Adrenal gland (tissue), 5 donors: ENCODE measurements at regions not wholly inside any gene's neighbourhood (a gene's known extent, or its start where the extent isn't known, plus 50 kb on each side); places are given as distances from the start of the nearest gene placed in this dataset.

Experiments used
- CTCF ChIP-seq, 6 experiments: fragments of 450-650 bp in 4 of 6; fragments of 200-600 bp in 2 of 6; sonication (generic) in 1 of 6; IDR thresholded peaks; 1 replicate in 5 of 6; 2 replicates in 1 of 6; pipeline versions ENCODE4 v1.5.1 to v1.8.0; 2016 to 2021; ENCODE audit warnings: antibody characterized with exemption in 6 of 6, mild to moderate bottlenecking in 2 of 6, moderate library complexity in 1 of 6
- POLR2A ChIP-seq, 2 donors: fragments of 450-650 bp; IDR thresholded peaks; one replicate each; pipeline ENCODE4 v1.6.1; 2017; ENCODE audit warnings: antibody characterized with exemption in 2 of 2, mild to moderate bottlenecking in 2 of 2, moderate library complexity in 1 of 2
- donor health status: DM: no; HTN: no; CAD: no.

DNA sequence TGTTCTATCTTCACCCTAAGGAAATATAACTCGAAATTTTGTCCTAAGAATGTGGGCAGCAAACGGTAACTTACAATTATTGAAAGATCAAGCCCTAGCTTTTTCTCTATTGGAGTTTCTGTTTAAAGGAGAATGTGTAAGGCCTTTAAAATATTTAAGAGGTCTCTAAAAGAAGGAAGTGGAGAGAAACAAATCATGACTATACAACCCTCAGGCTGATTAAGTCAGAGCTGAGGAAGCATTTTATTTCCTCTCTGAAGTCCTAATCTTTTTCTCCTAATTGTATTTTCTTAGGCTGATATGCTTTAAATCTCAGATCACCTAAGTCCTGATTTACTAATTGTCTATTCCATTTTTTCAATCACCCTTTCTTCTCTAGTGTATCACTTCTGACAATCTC lies 1708.8 kb upstream of the C9orf72 start:
- TF ChIP-seq CTCF (IDR thresholded peaks at IDR 0.05) (no peak), POLR2A (IDR thresholded peaks at IDR 0.05) (no peak)
